GM12878 (cell line): ENCODE measurements at regions not wholly inside any gene's neighbourhood (a gene's known extent, or its start where the extent isn't known, plus 50 kb on each side); places are given as distances from the start of the nearest gene placed in this dataset.

ENCODE experiments used
- ATAC-seq: fragments of 200-7000 bp; cut with Tn5 transposase; 3 replicates; pipeline ENCODE4 v1.9.1; 2020; ENCODE audit warnings: mild to moderate bottlenecking, moderate library complexity
- BruUV-seq: library from RNA; stranded (reverse); fragments of 400-500 nt; replicated peaks from 2 replicates; lab custom pipeline; 2021; lab: Mats Ljungman, UMichigan
- CTCF ChIA-PET: fragments of 300-600 bp; sonication (Branson Sonifier 250); formaldehyde crosslinking; extraction: SDS; loops from one replicate; lab custom pipeline; 2021; ENCODE audit warnings: inconsistent platforms; lab: Yijun Ruan, JAX
- POLR2A ChIA-PET: fragments of 350-600 bp; formaldehyde crosslinking; extraction: SDS; loops from one replicate; lab custom pipeline; 2021; ENCODE audit warnings: inconsistent platforms; lab: Charles Lee
- RAD21 ChIA-PET: fragments of 300-600 bp; sonication (Branson Sonifier 250); formaldehyde crosslinking; loops from one replicate; lab custom pipeline; 2023; ENCODE audit warnings: antibody characterized with exemption; ENCODE audit not compliant: unreplicated experiment; lab: Charles Lee
- SMC1A ChIA-PET: fragments of 300-600 bp; sonication (Branson Sonifier 250); formaldehyde crosslinking; loops from one replicate; lab custom pipeline; 2023; ENCODE audit not compliant: unreplicated experiment, uncharacterized antibody; lab: Charles Lee
- DNase-seq: peaks from one replicate; pipeline ENCODE4 v3.0.0-alpha.2; 2011; ENCODE audit warnings: low read depth, low spot score
- FAIRE-seq: peaks from 3 replicates; lab custom pipeline; 2011; peaks lifted over from hg19 to GRCh38; lab: Jason Lieb, UNC
- H2AFZ ChIP-seq: 2 replicates; pipeline ENCODE4 v1.6.0; 2011; ENCODE audit warnings: low read depth, low read length, control low read depth; ENCODE audit not compliant: control insufficient read depth
- H3K27ac ChIP-seq: 2 replicates; pipeline ENCODE4 v1.5.1; 2011; ENCODE audit warnings: control low read depth; ENCODE audit not compliant: control insufficient read depth, insufficient read depth
- H3K27me3 ChIP-seq, 2 experiments: replicated peaks in 1 of 2; 2 replicates each; pipeline versions ENCODE4 v1.6.0 to v1.6.1; 2011; ENCODE audit warnings: low read length in 1 of 2; ENCODE audit not compliant: control insufficient read depth in 2 of 2, insufficient read depth in 2 of 2
- H3K36me3 ChIP-seq, 2 experiments: 2 replicates each; pipeline ENCODE4 v1.5.1; 2011; ENCODE audit warnings: low read length in 1 of 2; ENCODE audit not compliant: control insufficient read depth in 2 of 2, insufficient read depth in 2 of 2
- H3K4me1 ChIP-seq: 2 replicates; pipeline ENCODE4 v1.6.1; 2011; ENCODE audit warnings: mild to moderate bottlenecking, low read length, moderate library complexity, mixed read lengths; ENCODE audit not compliant: control insufficient read depth, insufficient read depth
- H3K4me2 ChIP-seq: 2 replicates; pipeline ENCODE4 v1.6.0; 2011; ENCODE audit warnings: control low read depth; ENCODE audit not compliant: control insufficient read depth, insufficient read depth
- H3K4me3 ChIP-seq: fragments of 200-600 bp; sonication (generic); 2 replicates; pipeline ENCODE4 v1.5.1; 2016
- H3K79me2 ChIP-seq: 2 replicates; pipeline ENCODE4 v1.6.0; 2011; ENCODE audit warnings: low read length; ENCODE audit not compliant: control insufficient read depth, insufficient read depth
- H3K9ac ChIP-seq: 2 replicates; pipeline ENCODE4 v1.8.0; 2011; ENCODE audit warnings: low read length, control low read depth, mixed read lengths; ENCODE audit not compliant: control insufficient read depth, insufficient read depth
- H3K9me3 ChIP-seq: replicated peaks from 3 replicates; pipeline ENCODE4 v1.5.1; 2011; ENCODE audit warnings: mild to moderate bottlenecking, low read length; ENCODE audit not compliant: control insufficient read depth, insufficient read depth
- H4K20me1 ChIP-seq: 2 replicates; pipeline ENCODE4 v1.6.0; 2011; ENCODE audit not compliant: control insufficient read depth, insufficient read depth
- BRCA1 ChIP-seq: IDR thresholded peaks from 2 replicates; pipeline ENCODE4 v1.6.1; 2011; ENCODE audit warnings: low read depth, low read length, improper control_type of control experiment
- CREM ChIP-seq: IDR thresholded peaks from 2 replicates; pipeline ENCODE4 v1.6.1; 2014; ENCODE audit warnings: antibody characterized with exemption, low read depth
- FOS ChIP-seq: IDR thresholded peaks from 3 replicates; pipeline ENCODE4 v1.6.1; 2011; ENCODE audit warnings: borderline replicate concordance; ENCODE audit not compliant: insufficient read length; ENCODE audit errors: extremely low read depth
- GABPA ChIP-seq: IDR thresholded peaks from 2 replicates; pipeline ENCODE4 v1.6.1; 2014; ENCODE audit warnings: antibody characterized with exemption, low read depth, mild to moderate bottlenecking, inconsistent platforms
- HDGF ChIP-seq: fragments of 450-650 bp; IDR thresholded peaks from 2 replicates; pipeline ENCODE4 v1.6.1; 2016; ENCODE audit warnings: antibody characterized with exemption
- JUNB ChIP-seq: IDR thresholded peaks from 2 replicates; pipeline ENCODE4 v1.6.1; 2016; ENCODE audit warnings: antibody characterized with exemption, mild to moderate bottlenecking
- MTA2 ChIP-seq: fragments of 450-650 bp; IDR thresholded peaks from 2 replicates; pipeline ENCODE4 v1.6.1; 2016; ENCODE audit warnings: low read depth, mild to moderate bottlenecking, moderate library complexity
- NFIC ChIP-seq: IDR thresholded peaks from 2 replicates; pipeline ENCODE4 v1.6.1; 2012; ENCODE audit warnings: low read depth, mild to moderate bottlenecking, inconsistent platforms, low read length, moderate library complexity
- POLR2A ChIP-seq: IDR thresholded peaks from 2 replicates; pipeline ENCODE4 v1.6.1; 2011; ENCODE audit warnings: low read depth, mild to moderate bottlenecking, low read length
- POLR2AphosphoS5 ChIP-seq: IDR thresholded peaks from 2 replicates; pipeline ENCODE4 v1.6.1; 2011; ENCODE audit warnings: mild to moderate bottlenecking, low read length, inconsistent platforms
- RB1 ChIP-seq: fragments of 450-650 bp; formaldehyde crosslinking; IDR thresholded peaks from 2 replicates; pipeline ENCODE4 v1.6.1; 2017; ENCODE audit warnings: mild to moderate bottlenecking, borderline replicate concordance
- RUNX3 ChIP-seq: IDR thresholded peaks from 2 replicates; pipeline ENCODE4 v1.6.1; 2012; ENCODE audit warnings: low read length, inconsistent platforms
- SIX5 ChIP-seq: IDR thresholded peaks from 2 replicates; pipeline ENCODE4 v1.6.1; 2011; ENCODE audit warnings: mild to moderate bottlenecking, low read depth, low read length, moderate library complexity; ENCODE audit not compliant: severe bottlenecking
- TAF1 ChIP-seq: IDR thresholded peaks from 2 replicates; pipeline ENCODE4 v1.6.1; 2011; ENCODE audit warnings: mild to moderate bottlenecking, low read depth, low read length, borderline replicate concordance
- WGBS: methylation state at CpG from one replicate; pipeline ENCODE4 v1.1.6; 2016; ENCODE audit warnings: low lambda C conversion rate; ENCODE audit not compliant: insufficient replicate concordance, insufficient coverage; ENCODE audit errors: missing lambda C conversion rate; 5-methylcytosine and 5-hydroxymethylcytosine counted together
- in situ Hi-C: fragments of 300-500 bp; cut with MboI; formaldehyde crosslinking; loops from 9 replicates; pipeline ENCODE4 v1.14.3; 2018; ENCODE audit warnings: mixed read lengths
- intact Hi-C: fragments of 100-400 bp; cut with micrococcal nuclease; formaldehyde crosslinking; loops from one replicate; pipeline ENCODE4 v1.14.2; 2022; ENCODE audit not compliant: unreplicated experiment
- TF ChIP-seq, protein P1 (sequence below): IDR thresholded peaks from 2 replicates; pipeline ENCODE4 v1.6.1; 2012; ENCODE audit warnings: mild to moderate bottlenecking, low read depth, low read length

DNA sequence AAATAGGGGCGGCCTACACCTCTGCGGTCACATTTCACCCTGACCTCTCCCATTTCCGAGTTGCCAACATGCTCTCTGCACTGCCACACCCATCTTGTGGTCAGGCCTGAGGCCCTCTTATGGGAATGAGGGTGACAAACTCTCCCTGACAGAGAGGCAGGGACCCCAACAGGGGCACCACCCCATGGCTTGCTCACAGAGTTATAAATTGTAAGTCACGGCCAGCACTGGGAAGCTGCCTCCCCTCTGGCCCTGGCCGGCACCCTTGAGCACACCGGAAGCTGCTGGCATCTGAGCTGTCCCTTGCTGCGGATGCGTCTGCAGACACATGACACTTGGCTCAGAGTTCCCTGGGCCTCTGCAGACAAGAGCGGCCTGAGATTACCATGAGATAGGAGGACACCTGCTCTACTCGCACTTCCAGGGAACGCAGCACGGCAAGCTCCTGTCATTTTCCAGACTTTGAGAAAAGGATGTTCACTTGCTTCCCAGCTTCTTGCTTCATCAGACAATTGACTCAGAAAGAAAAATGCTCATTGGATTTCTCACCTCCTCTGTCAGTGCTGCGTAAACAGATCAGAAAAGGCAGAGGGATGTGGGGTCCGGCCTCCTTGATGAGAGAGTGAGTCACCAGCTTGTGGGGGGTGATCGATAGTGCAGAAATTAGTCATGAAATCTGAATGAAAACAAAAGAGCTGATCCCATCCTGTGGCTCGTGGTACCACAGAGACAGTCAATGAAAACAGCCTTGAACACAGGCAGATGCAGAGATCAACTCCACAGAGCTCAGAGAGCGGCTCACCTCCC lies 269.8 kb downstream of the SYK start:
- FAIRE-seq (no peak), ATAC-seq (no peak), DNase-seq (no peak)
- no peak overlapping the region for H3K27ac ChIP-seq
- no peak overlapping the region for H3K4me2 ChIP-seq
- POLR2A ChIA-PET: no interaction called here
- in situ Hi-C loops (no loop called here), intact Hi-C loops (no loop called here)
- no peak overlapping the region for H3K9ac ChIP-seq
- H3K9me3 ChIP-seq: no peaks in the 10 kb centered on the region; the same call in 2 of the 3 replicates
- WGBS: 68% methylated on average over 17 of the region's 17 CpGs
- H4K20me1 ChIP-seq: no peaks in the 10 kb centered on the region
- RAD21 ChIA-PET: no interaction called here
- H3K36me3 ChIP-seq: no peaks in the 10 kb centered on the region
- H3K4me3 ChIP-seq: no peak overlapping the region
- SMC1A ChIA-PET: no interaction called here
- no peaks in the 10 kb centered on the region; a peak in 2 of 4 replicates for H3K27me3 ChIP-seq
- TF ChIP-seq RUNX3 (peak; percentile 27; the same call in 1 of the 2 replicates), JUNB (peak; percentile 50; the same call in 1 of the 2 replicates), NFIC (no peak)
- no peaks in the 10 kb centered on the region for H3K79me2 ChIP-seq
- CTCF ChIA-PET: no interaction called here
- no peak overlapping the region for H2AFZ ChIP-seq
- H3K4me1 ChIP-seq: no peaks in the 10 kb centered on the region
- BruUV-seq: no TSS peak

DNA sequence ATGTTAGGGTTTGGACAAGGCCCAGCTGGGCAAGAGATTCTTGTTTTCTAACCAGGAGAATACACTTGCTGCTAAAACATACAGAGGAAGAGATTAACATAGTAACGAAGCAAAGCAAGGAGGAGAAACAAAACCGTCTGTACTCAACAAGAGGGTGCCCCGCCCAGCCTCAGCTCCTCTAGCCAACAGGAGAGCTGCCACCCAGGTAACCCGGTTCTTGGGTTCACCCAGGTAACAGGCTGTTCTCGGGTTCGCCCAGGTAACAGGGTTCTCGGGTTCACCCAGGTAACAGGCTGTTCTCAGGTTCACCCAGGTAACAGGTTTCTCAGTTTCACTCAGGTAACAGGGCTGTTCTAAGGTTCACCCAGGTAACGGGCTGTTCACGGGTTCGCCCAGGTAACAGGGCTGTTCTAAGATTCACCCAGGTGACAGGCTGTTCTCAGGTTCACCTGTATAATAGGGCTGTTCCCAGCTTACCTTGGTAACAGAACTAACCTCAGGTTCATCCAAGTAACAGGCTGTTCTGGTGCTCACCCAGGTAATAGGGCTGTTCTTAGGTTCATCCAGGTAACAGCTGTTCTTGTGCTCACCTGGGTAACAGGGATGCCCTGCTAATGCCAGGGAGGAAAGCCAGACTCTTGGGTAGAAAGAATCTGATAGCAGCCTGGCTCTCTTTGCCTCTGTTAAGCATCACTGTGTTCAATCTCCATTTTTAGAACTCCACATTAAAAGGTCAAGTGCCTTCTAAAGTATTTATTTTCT lies 271.6 kb downstream of the SYK start:
- CTCF ChIA-PET: no interaction called here
- no peak overlapping the region for H2AFZ ChIP-seq
- H3K27me3 ChIP-seq: no peaks in the 10 kb centered on the region; a peak in 1 of 4 replicates
- H3K36me3 ChIP-seq: no peaks in the 10 kb centered on the region
- no peak overlapping the region for H3K27ac ChIP-seq
- TF ChIP-seq POLR2AphosphoS5 (no peak), POLR2A (no peak), SIX5 (no peak), RB1 (no peak), MTA2 (no peak), GABPA (no peak), CREM (no peak), BRCA1 (no peak), FOS (no peak), TAF1 (no peak), HDGF (no peak)
- TF ChIP-seq, protein P1, sequence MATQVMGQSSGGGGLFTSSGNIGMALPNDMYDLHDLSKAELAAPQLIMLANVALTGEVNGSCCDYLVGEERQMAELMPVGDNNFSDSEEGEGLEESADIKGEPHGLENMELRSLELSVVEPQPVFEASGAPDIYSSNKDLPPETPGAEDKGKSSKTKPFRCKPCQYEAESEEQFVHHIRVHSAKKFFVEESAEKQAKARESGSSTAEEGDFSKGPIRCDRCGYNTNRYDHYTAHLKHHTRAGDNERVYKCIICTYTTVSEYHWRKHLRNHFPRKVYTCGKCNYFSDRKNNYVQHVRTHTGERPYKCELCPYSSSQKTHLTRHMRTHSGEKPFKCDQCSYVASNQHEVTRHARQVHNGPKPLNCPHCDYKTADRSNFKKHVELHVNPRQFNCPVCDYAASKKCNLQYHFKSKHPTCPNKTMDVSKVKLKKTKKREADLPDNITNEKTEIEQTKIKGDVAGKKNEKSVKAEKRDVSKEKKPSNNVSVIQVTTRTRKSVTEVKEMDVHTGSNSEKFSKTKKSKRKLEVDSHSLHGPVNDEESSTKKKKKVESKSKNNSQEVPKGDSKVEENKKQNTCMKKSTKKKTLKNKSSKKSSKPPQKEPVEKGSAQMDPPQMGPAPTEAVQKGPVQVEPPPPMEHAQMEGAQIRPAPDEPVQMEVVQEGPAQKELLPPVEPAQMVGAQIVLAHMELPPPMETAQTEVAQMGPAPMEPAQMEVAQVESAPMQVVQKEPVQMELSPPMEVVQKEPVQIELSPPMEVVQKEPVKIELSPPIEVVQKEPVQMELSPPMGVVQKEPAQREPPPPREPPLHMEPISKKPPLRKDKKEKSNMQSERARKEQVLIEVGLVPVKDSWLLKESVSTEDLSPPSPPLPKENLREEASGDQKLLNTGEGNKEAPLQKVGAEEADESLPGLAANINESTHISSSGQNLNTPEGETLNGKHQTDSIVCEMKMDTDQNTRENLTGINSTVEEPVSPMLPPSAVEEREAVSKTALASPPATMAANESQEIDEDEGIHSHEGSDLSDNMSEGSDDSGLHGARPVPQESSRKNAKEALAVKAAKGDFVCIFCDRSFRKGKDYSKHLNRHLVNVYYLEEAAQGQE: no peak
- H3K9ac ChIP-seq: no peak overlapping the region
- H3K4me2 ChIP-seq: no peak overlapping the region
- no peak for FAIRE-seq
- no peaks in the 10 kb centered on the region for H3K79me2 ChIP-seq
- 33% methylated on average over 10 of the region's 10 CpGs for WGBS
- in situ Hi-C loops: no loop called here
- intact Hi-C loops: no loop called here
- no peaks in the 10 kb centered on the region for H3K4me1 ChIP-seq
- no TSS peak for BruUV-seq
- RAD21 ChIA-PET: no interaction called here
- no peak for ATAC-seq
- H4K20me1 ChIP-seq: no peaks in the 10 kb centered on the region
- no peak for DNase-seq
- POLR2A ChIA-PET: no interaction called here
- no peaks in the 10 kb centered on the region; the same call in 2 of the 3 replicates for H3K9me3 ChIP-seq
- H3K4me3 ChIP-seq: no peak overlapping the region
- SMC1A ChIA-PET: no interaction called here
